Esophagus muscularis mucosa (tissue), 4 donors: ENCODE measurements at regions not wholly inside any gene's neighbourhood (a gene's known extent, or its start where the extent isn't known, plus 50 kb on each side); places are given as distances from the start of the nearest gene placed in this dataset.

ENCODE experiments used
- DNase-seq: peaks from one replicate; pipeline ENCODE4 v3.0.0-alpha.2; 2017; ENCODE audit errors: extremely low spot score
- H3K27ac ChIP-seq, 4 donors: fragments of 200-600 bp; sonication (generic); replicated peaks in 1 of 4; 1 replicate in 3 of 4; 2 replicates in 1 of 4; pipeline ENCODE4 v1.5.1; 2016 to 2019; ENCODE audit warnings: mild to moderate bottlenecking in 1 of 4
- H3K27me3 ChIP-seq, 4 donors: fragments of 200-600 bp; sonication (generic); one replicate each; pipeline versions ENCODE4 v1.5.1 to v1.6.0; 2016 to 2019
- H3K36me3 ChIP-seq, 4 donors: fragments of 200-600 bp; sonication (generic); one replicate each; pipeline ENCODE4 v1.5.1; 2016 to 2019
- H3K4me1 ChIP-seq, 4 donors: fragments of 200-600 bp; sonication (generic); one replicate each; pipeline ENCODE4 v1.5.1; 2016 to 2019
- H3K4me3 ChIP-seq, 4 donors: fragments of 200-600 bp; sonication (generic); 1 replicate in 2 of 4; 2 replicates in 2 of 4; pipeline ENCODE4 v1.5.1; 2016 to 2019; ENCODE audit warnings: mild to moderate bottlenecking in 4 of 4, moderate library complexity in 1 of 4
- H3K9me3 ChIP-seq, 4 donors: fragments of 200-600 bp; sonication (generic); 1 replicate in 3 of 4; 2 replicates in 1 of 4; pipeline ENCODE4 v1.5.1; 2016 to 2019
- EP300 ChIP-seq: sonication (generic); formaldehyde crosslinking; IDR thresholded peaks from one replicate; pipeline ENCODE4 v1.6.1; 2017; ENCODE audit warnings: antibody characterized with exemption
- POLR2A ChIP-seq: fragments of 450-650 bp; IDR thresholded peaks from one replicate; pipeline ENCODE4 v1.6.1; 2017; ENCODE audit warnings: antibody characterized with exemption, moderate library complexity, mild to moderate bottlenecking, low read depth
- POLR2AphosphoS5 ChIP-seq, 2 donors: sonication (generic); formaldehyde crosslinking; IDR thresholded peaks; one replicate each; pipeline ENCODE4 v1.6.1; 2017; ENCODE audit warnings: antibody characterized with exemption in 2 of 2
- WGBS: methylation state at CpG from one replicate; pipeline ENCODE4 v1.1.5; 2018; 5-methylcytosine and 5-hydroxymethylcytosine counted together
- intact Hi-C: fragments of 100-400 bp; cut with DNase I; formaldehyde crosslinking; loops from one replicate; pipeline ENCODE4 v1.15.1; 2023
- TF ChIP-seq, protein P1 (sequence below), 3 experiments: fragments of 200-600 bp in 2 of 3; fragments of 450-650 bp in 1 of 3; sonication (generic) in 2 of 3; IDR thresholded peaks; one replicate each; pipeline ENCODE4 v1.5.1; 2017 to 2019; ENCODE audit warnings: antibody characterized with exemption in 3 of 3, mild to moderate bottlenecking in 2 of 3, moderate library complexity in 1 of 3

DNA sequence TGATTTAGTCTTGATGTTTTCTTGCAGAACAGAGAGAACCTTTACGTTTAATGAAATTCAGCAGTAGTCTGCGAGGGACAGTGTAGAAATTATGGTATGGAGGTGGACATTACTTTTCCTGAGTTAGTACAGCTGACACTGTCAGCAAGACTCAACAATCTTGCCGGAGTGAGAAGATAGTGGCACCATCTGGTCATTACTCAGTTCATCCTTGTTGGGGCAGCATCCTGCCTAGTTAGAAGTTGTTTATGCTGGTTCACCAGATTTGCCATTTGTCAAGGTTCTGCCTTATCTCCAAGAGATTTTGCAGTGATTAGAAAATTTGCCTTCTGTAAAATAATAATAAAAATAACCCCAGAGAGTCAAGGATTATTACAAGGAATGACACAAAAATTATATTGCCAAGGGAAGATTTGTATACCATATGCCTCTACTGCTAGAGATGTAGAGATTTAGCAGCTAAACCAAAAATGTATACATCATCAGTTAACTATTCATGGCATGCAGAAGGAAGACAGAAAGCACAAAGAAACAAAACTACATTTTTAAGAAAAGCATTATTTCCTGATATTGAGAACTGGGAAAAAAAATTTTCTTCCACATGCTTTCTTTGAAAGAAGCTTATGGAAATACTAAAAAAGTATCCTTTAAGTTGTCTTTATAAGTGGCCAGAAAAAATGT is 1967.4 kb downstream of the NCAM2 start:
- Histone ChIP-seq H3K27me3 (no peaks in the 10 kb centered on the region), H3K9me3 (no peaks in the 10 kb centered on the region), H3K4me1 (no peaks in the 10 kb centered on the region), H3K36me3 (no peaks in the 10 kb centered on the region), H3K27ac (no peak overlapping the region), H3K4me3 (no peak overlapping the region)
- TF ChIP-seq, protein P1, sequence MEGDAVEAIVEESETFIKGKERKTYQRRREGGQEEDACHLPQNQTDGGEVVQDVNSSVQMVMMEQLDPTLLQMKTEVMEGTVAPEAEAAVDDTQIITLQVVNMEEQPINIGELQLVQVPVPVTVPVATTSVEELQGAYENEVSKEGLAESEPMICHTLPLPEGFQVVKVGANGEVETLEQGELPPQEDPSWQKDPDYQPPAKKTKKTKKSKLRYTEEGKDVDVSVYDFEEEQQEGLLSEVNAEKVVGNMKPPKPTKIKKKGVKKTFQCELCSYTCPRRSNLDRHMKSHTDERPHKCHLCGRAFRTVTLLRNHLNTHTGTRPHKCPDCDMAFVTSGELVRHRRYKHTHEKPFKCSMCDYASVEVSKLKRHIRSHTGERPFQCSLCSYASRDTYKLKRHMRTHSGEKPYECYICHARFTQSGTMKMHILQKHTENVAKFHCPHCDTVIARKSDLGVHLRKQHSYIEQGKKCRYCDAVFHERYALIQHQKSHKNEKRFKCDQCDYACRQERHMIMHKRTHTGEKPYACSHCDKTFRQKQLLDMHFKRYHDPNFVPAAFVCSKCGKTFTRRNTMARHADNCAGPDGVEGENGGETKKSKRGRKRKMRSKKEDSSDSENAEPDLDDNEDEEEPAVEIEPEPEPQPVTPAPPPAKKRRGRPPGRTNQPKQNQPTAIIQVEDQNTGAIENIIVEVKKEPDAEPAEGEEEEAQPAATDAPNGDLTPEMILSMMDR (IDR thresholded peaks at IDR 0.05) = no peak
- TF ChIP-seq POLR2AphosphoS5 (IDR thresholded peaks at IDR 0.05) (no peak), EP300 (no peak), POLR2A (no peak)
- intact Hi-C loops = no loop called here
- no peak for DNase-seq
- 53% methylated on average over 3 of the region's 3 CpGs for WGBS

DNA sequence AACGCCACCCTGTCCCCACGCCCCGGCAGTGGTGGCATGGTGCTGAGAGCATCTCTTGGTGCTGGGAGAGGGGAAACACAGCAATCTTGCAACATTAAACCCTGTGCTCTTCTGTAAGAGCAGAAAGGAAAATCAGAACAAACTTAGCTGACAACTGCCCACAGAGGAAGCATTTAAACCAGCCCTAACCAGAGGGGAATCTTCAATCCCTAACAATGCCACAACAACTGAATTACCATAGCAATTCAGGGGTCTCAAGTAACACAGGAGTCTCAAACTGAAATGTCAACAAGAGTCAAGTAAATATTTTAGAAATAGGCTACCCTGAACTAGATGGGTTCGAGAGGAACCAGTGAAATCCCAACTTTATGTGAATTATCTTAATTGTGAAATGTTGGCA is 1983.6 kb downstream of the NCAM2 start:
- Histone ChIP-seq H3K4me3 (no peak overlapping the region), H3K27ac (no peak overlapping the region), H3K36me3 (no peaks in the 10 kb centered on the region), H3K27me3 (no peaks in the 10 kb centered on the region), H3K4me1 (no peaks in the 10 kb centered on the region), H3K9me3 (no peaks in the 10 kb centered on the region)
- no peak for DNase-seq
- 92% methylated on average over 4 of the region's 4 CpGs for WGBS
- intact Hi-C loops = no loop called here
- TF ChIP-seq, protein P1 (IDR thresholded peaks at IDR 0.05) = no peak
- TF ChIP-seq EP300 = no peak
- TF ChIP-seq POLR2A = no peak
- no peak for TF ChIP-seq POLR2AphosphoS5 (IDR thresholded peaks at IDR 0.05)

GRCh38 chr21:22993144-22993543 is 1994.9 kb downstream of the NCAM2 start:
- 93% methylated on average over 4 of the region's 4 CpGs for WGBS
- intact Hi-C loops = no loop called here

GRCh38 chr21:22993822-22994574 is 1995.8 kb downstream of the NCAM2 start:
- Histone ChIP-seq H3K9me3 (no peaks in the 10 kb centered on the region), H3K36me3 (no peaks in the 10 kb centered on the region), H3K27ac (no peak overlapping the region), H3K27me3 (no peaks in the 10 kb centered on the region), H3K4me3 (no peak overlapping the region), H3K4me1 (no peaks in the 10 kb centered on the region)
- TF ChIP-seq POLR2A (no peak), EP300 (no peak), POLR2AphosphoS5 (IDR thresholded peaks at IDR 0.05) (no peak)
- TF ChIP-seq, protein P1 (IDR thresholded peaks at IDR 0.05) = no peak
- intact Hi-C loops = no loop called here
- WGBS = 89% methylated on average over 14 of the region's 14 CpGs
- no peak for DNase-seq

More at GRCh38 chr21:22993144-22993543, 1994.9 kb downstream of the NCAM2 start:
- Histone ChIP-seq H3K27ac (no peak overlapping the region), H3K36me3 (no peaks in the 10 kb centered on the region), H3K9me3 (no peaks in the 10 kb centered on the region), H3K27me3 (no peaks in the 10 kb centered on the region), H3K4me1 (no peaks in the 10 kb centered on the region), H3K4me3 (no peak overlapping the region)
- DNase-seq = no peak
- TF ChIP-seq POLR2AphosphoS5 (IDR thresholded peaks at IDR 0.05) (no peak), EP300 (no peak), POLR2A (no peak)
- TF ChIP-seq, protein P1 (IDR thresholded peaks at IDR 0.05) = no peak
